H9 (cell line): ENCODE measurements at regions not wholly inside any gene's neighbourhood (a gene's known extent, or its start where the extent isn't known, plus 50 kb on each side); places are given as distances from the start of the nearest gene placed in this dataset.

ENCODE experiments used
- DNase-seq: peaks from one replicate; pipeline ENCODE4 v3.0.0-alpha.2; 2017
- H2AFZ ChIP-seq: one replicate; pipeline ENCODE4 v1.6.1; 2013; ENCODE audit warnings: mild to moderate bottlenecking, low read length, control low read depth, moderate library complexity
- H2AK5ac ChIP-seq: 2 replicates; pipeline ENCODE4 v1.6.1; 2013; ENCODE audit warnings: low read length, control low read depth, mixed read lengths; ENCODE audit not compliant: insufficient read length
- H2BK120ac ChIP-seq: one replicate; pipeline ENCODE4 v1.6.1; 2013; ENCODE audit warnings: low read depth, mild to moderate bottlenecking, low read length, control low read depth, inconsistent platforms; ENCODE audit not compliant: poor library complexity, severe bottlenecking
- H2BK12ac ChIP-seq: 2 replicates; pipeline ENCODE4 v1.6.1; 2013; ENCODE audit warnings: low read length, control low read depth, mixed read lengths, low read depth; ENCODE audit not compliant: insufficient read length
- H2BK15ac ChIP-seq: 2 replicates; pipeline ENCODE4 v1.6.1; 2013; ENCODE audit warnings: low read depth, low read length, control low read depth
- H2BK20ac ChIP-seq: one replicate; pipeline ENCODE4 v1.6.1; 2013; ENCODE audit warnings: low read depth, mild to moderate bottlenecking, low read length, control low read depth, inconsistent platforms; ENCODE audit not compliant: poor library complexity, severe bottlenecking
- H2BK5ac ChIP-seq: 2 replicates; pipeline ENCODE4 v1.6.1; 2013; ENCODE audit warnings: low read length, control low read depth, mixed read lengths; ENCODE audit not compliant: insufficient read length
- H3K14ac ChIP-seq: 2 replicates; pipeline ENCODE4 v1.6.1; 2013; ENCODE audit warnings: low read length, control low read depth; ENCODE audit not compliant: insufficient read depth
- H3K18ac ChIP-seq: 2 replicates; pipeline ENCODE4 v1.6.1; 2013; ENCODE audit warnings: low read depth, mild to moderate bottlenecking, mixed read lengths, low read length, control low read depth; ENCODE audit not compliant: insufficient read length
- H3K23ac ChIP-seq: 2 replicates; pipeline ENCODE4 v1.6.1; 2013; ENCODE audit warnings: low read length, control low read depth, mixed read lengths, low read depth; ENCODE audit not compliant: insufficient read length
- H3K23me2 ChIP-seq: 2 replicates; pipeline ENCODE4 v1.6.1; 2013; ENCODE audit warnings: low read depth, mild to moderate bottlenecking, mixed read lengths, low read length, control low read depth; ENCODE audit not compliant: insufficient read length, poor library complexity, severe bottlenecking
- H3K27ac ChIP-seq: 2 replicates; pipeline ENCODE4 v1.5.1; 2013; ENCODE audit warnings: low read length, control low read depth, mixed read lengths, low read depth; ENCODE audit not compliant: insufficient read length
- H3K27me3 ChIP-seq: 2 replicates; pipeline ENCODE4 v1.6.1; 2013; ENCODE audit warnings: low read length, control low read depth, inconsistent platforms; ENCODE audit not compliant: insufficient read depth
- H3K4ac ChIP-seq: 2 replicates; pipeline ENCODE4 v1.6.1; 2013; ENCODE audit warnings: low read depth, mild to moderate bottlenecking, control low read depth, inconsistent platforms, low read length, moderate library complexity
- H3K4me1 ChIP-seq: 2 replicates; pipeline ENCODE4 v1.6.1; 2013; ENCODE audit warnings: low read length, control low read depth, inconsistent platforms; ENCODE audit not compliant: insufficient read depth
- H3K4me2 ChIP-seq: 2 replicates; pipeline ENCODE4 v1.6.1; 2013; ENCODE audit warnings: low read length, control low read depth, mixed read lengths; ENCODE audit not compliant: insufficient read length, insufficient read depth
- H3K56ac ChIP-seq: 2 replicates; pipeline ENCODE4 v1.6.1; 2013; ENCODE audit warnings: low read depth, mild to moderate bottlenecking, mixed read lengths, low read length, control low read depth; ENCODE audit not compliant: insufficient read length
- H3K79me1 ChIP-seq: 2 replicates; pipeline ENCODE4 v1.6.1; 2013; ENCODE audit warnings: low read depth, mild to moderate bottlenecking, moderate library complexity, low read length, control low read depth, inconsistent platforms; ENCODE audit not compliant: insufficient read depth, poor library complexity, severe bottlenecking
- H3K79me2 ChIP-seq: 2 replicates; pipeline ENCODE4 v1.6.1; 2013; ENCODE audit warnings: low read length, control low read depth, inconsistent platforms; ENCODE audit not compliant: insufficient read depth
- H3K9ac ChIP-seq: 2 replicates; pipeline ENCODE4 v1.6.1; 2013; ENCODE audit warnings: low read length, control low read depth, mixed read lengths; ENCODE audit not compliant: insufficient read length; ENCODE audit errors: extremely low read depth
- H3K9me3 ChIP-seq: one replicate; pipeline ENCODE4 v1.6.1; 2013; ENCODE audit warnings: low read depth, low read length, inconsistent platforms; ENCODE audit not compliant: control insufficient read depth
- H3T11ph ChIP-seq: one replicate; pipeline ENCODE4 v1.6.1; 2013; ENCODE audit warnings: mild to moderate bottlenecking, low read length, control low read depth, inconsistent platforms
- H4K20me1 ChIP-seq: one replicate; pipeline ENCODE4 v1.6.1; 2013; ENCODE audit not compliant: control insufficient read depth, insufficient read length, insufficient read depth
- H4K5ac ChIP-seq: 2 replicates; pipeline ENCODE4 v1.6.1; 2013; ENCODE audit warnings: low read depth, mild to moderate bottlenecking, mixed read lengths, low read length, control low read depth; ENCODE audit not compliant: insufficient read length
- H4K8ac ChIP-seq: replicated peaks from 2 replicates; pipeline ENCODE4 v1.6.1; 2013; ENCODE audit warnings: low read length, control low read depth, mixed read lengths, low read depth; ENCODE audit not compliant: insufficient read length
- H4K91ac ChIP-seq: 2 replicates; pipeline ENCODE4 v1.6.1; 2013; ENCODE audit warnings: low read depth, mild to moderate bottlenecking, moderate library complexity, mixed read lengths, low read length, control low read depth; ENCODE audit not compliant: insufficient read length
- H3K27ac Mint-ChIP-seq, 3 experiments: 2 replicates in 2 of 3; 3 replicates in 1 of 3; pipeline ENCODE4 v1.8.0; 2020 to 2021; ENCODE audit warnings: mixed read lengths in 3 of 3, mild to moderate bottlenecking in 1 of 3, moderate library complexity in 1 of 3
- H3K27me3 Mint-ChIP-seq: 2 replicates; pipeline ENCODE4 v1.8.0; 2021; ENCODE audit warnings: low read depth, mild to moderate bottlenecking, moderate library complexity, mixed read lengths
- H3K36me3 Mint-ChIP-seq, 3 experiments: 2 replicates in 2 of 3; 3 replicates in 1 of 3; pipeline ENCODE4 v1.8.0; 2020 to 2021; ENCODE audit warnings: low read depth in 3 of 3, mixed read lengths in 3 of 3; ENCODE audit not compliant: insufficient read depth in 1 of 3
- H3K4me1 Mint-ChIP-seq, 2 experiments: 2 replicates each; pipeline ENCODE4 v1.8.0; 2020; ENCODE audit warnings: mixed read lengths in 2 of 2
- H3K4me3 Mint-ChIP-seq, 2 experiments: 2 replicates in 1 of 2; 3 replicates in 1 of 2; pipeline ENCODE4 v1.8.0; 2020 to 2021; ENCODE audit warnings: mild to moderate bottlenecking in 2 of 2, mixed read lengths in 2 of 2, moderate library complexity in 1 of 2
- H3K9me3 Mint-ChIP-seq, 2 experiments: 2 replicates in 1 of 2; 3 replicates in 1 of 2; pipeline ENCODE4 v1.8.0; 2020; ENCODE audit warnings: mild to moderate bottlenecking in 2 of 2, mixed read lengths in 2 of 2, moderate library complexity in 1 of 2
- WGBS: extraction: QIAGEN DNeasy Blood & Tissue Kit; methylation state at CpG from one replicate; pipeline ENCODE4 v1.1.7; 2013; ENCODE audit warnings: missing lambda C conversion rate, low lambda C conversion rate, mixed read lengths; ENCODE audit not compliant: insufficient read length; ENCODE audit errors: extremely low coverage; 5-methylcytosine and 5-hydroxymethylcytosine counted together
- TF ChIP-seq, protein P1 (sequence below): fragments of 200-600 bp; sonication (generic); conservative IDR thresholded peaks from 3 replicates; pipeline ENCODE4 v1.8.0; 2021; ENCODE audit warnings: antibody characterized with exemption, mild to moderate bottlenecking

DNA sequence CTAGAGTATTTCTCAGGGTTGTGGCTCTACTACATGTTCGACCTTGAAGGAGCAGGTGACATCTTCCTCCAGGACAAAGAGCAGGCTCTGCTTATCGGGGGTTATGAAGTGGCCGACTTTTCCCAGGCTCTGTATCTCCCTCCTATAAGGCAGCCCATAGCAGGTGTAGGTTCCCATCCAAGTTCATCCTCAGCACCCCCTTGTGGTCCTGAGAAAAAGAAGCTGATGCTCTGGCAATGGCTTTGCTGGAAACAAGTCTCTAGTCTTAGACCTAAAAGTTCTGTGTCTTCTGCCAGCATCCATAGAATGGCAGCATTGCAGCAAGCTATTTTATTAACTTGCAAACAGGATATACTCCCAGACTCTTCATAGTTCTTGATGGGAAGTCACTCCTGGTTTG, 836.6 kb upstream of the PRKX start:
- H2BK12ac ChIP-seq, result no peak overlapping the region
- H3K27ac ChIP-seq, result no peak overlapping the region
- TF ChIP-seq, protein P1, sequence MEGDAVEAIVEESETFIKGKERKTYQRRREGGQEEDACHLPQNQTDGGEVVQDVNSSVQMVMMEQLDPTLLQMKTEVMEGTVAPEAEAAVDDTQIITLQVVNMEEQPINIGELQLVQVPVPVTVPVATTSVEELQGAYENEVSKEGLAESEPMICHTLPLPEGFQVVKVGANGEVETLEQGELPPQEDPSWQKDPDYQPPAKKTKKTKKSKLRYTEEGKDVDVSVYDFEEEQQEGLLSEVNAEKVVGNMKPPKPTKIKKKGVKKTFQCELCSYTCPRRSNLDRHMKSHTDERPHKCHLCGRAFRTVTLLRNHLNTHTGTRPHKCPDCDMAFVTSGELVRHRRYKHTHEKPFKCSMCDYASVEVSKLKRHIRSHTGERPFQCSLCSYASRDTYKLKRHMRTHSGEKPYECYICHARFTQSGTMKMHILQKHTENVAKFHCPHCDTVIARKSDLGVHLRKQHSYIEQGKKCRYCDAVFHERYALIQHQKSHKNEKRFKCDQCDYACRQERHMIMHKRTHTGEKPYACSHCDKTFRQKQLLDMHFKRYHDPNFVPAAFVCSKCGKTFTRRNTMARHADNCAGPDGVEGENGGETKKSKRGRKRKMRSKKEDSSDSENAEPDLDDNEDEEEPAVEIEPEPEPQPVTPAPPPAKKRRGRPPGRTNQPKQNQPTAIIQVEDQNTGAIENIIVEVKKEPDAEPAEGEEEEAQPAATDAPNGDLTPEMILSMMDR, result peak; percentile 70
- peaks cover 6 to 14% (median 12%) of the 10 kb centered on the region in 3 experiments for H3K36me3 Mint-ChIP-seq
- H2BK120ac ChIP-seq, result no peak overlapping the region
- no peaks in the 10 kb centered on the region for H3K79me2 ChIP-seq
- H3K4me1 ChIP-seq, result no peaks in the 10 kb centered on the region
- H3K23ac ChIP-seq, result no peak overlapping the region
- H3K18ac ChIP-seq, result no peak overlapping the region
- H3K27ac Mint-ChIP-seq, result no peak overlapping the region
- no peak overlapping the region for H2AK5ac ChIP-seq
- H3K27me3 Mint-ChIP-seq, result peaks cover 2% of the 10 kb centered on the region; the same call in 1 of the 2 replicates
- no peak overlapping the region for H3K4ac ChIP-seq
- no peak overlapping the region for H2BK20ac ChIP-seq
- peak; percentile 60 for DNase-seq
- no peak overlapping the region for H3T11ph ChIP-seq
- no peak overlapping the region for H2AFZ ChIP-seq
- H2BK5ac ChIP-seq, result no peak overlapping the region
- H3K9ac ChIP-seq, result no peak overlapping the region
- no peak overlapping the region for H3K4me3 Mint-ChIP-seq
- peaks cover 11 to 21% of the 10 kb centered on the region in 2 experiments for H3K4me1 Mint-ChIP-seq
- no peaks in the 10 kb centered on the region for H3K27me3 ChIP-seq
- no peaks in the 10 kb centered on the region for H4K20me1 ChIP-seq
- H3K4me2 ChIP-seq, result no peak overlapping the region
- H2BK15ac ChIP-seq, result no peak overlapping the region
- no peaks in the 10 kb centered on the region for H3K9me3 ChIP-seq
- H4K5ac ChIP-seq, result no peak overlapping the region
- no peak overlapping the region for H4K91ac ChIP-seq
- H3K23me2 ChIP-seq, result no peaks in the 10 kb centered on the region
- H4K8ac ChIP-seq, result no peak overlapping the region
- peaks cover 12 to 14% of the 10 kb centered on the region in 2 experiments for H3K9me3 Mint-ChIP-seq
- WGBS, result no CpG with 5 or more reads among the region's 3 CpGs
- no peaks in the 10 kb centered on the region for H3K79me1 ChIP-seq
- H3K14ac ChIP-seq, result no peak overlapping the region
- no peak overlapping the region for H3K56ac ChIP-seq
